Trophoblast cell (in vitro differentiated cells and primary cell): ENCODE measurements at regions not wholly inside any gene's neighbourhood (a gene's known extent, or its start where the extent isn't known, plus 50 kb on each side); places are given as distances from the start of the nearest gene placed in this dataset.

Experiments used
- DNase-seq, 2 donors: peaks; one replicate each; pipeline ENCODE4 v3.0.0-alpha.2; 2016
- H2AFZ ChIP-seq: 2 replicates; pipeline ENCODE4 v1.6.1; 2013; ENCODE audit warnings: low read length, moderate library complexity, mild to moderate bottlenecking; ENCODE audit not compliant: insufficient read depth, poor library complexity
- H2AK5ac ChIP-seq: 2 replicates; pipeline ENCODE4 v1.6.1; 2013; ENCODE audit warnings: mild to moderate bottlenecking, low read length
- H2BK120ac ChIP-seq: 2 replicates; pipeline ENCODE4 v1.6.1; 2013; ENCODE audit warnings: low read length, mild to moderate bottlenecking, moderate library complexity; ENCODE audit not compliant: insufficient read depth, poor library complexity
- H2BK12ac ChIP-seq: 2 replicates; pipeline ENCODE4 v1.6.1; 2013; ENCODE audit warnings: mild to moderate bottlenecking, low read length, moderate library complexity
- H2BK5ac ChIP-seq: 2 replicates; pipeline ENCODE4 v1.6.1; 2013; ENCODE audit warnings: low read length, low read depth, moderate library complexity, mild to moderate bottlenecking; ENCODE audit not compliant: poor library complexity
- H3K14ac ChIP-seq: 2 replicates; pipeline ENCODE4 v1.6.1; 2013; ENCODE audit warnings: mild to moderate bottlenecking, low read length
- H3K18ac ChIP-seq: 2 replicates; pipeline ENCODE4 v1.6.1; 2013; ENCODE audit warnings: mild to moderate bottlenecking, low read length
- H3K23ac ChIP-seq: 2 replicates; pipeline ENCODE4 v1.6.1; 2013; ENCODE audit warnings: low read length
- H3K27ac ChIP-seq: 2 replicates; pipeline ENCODE4 v1.5.1; 2013; ENCODE audit warnings: low read depth, mild to moderate bottlenecking, inconsistent platforms, low read length, moderate library complexity
- H3K27me3 ChIP-seq: 2 replicates; pipeline ENCODE4 v1.6.1; 2013; ENCODE audit warnings: inconsistent platforms, mild to moderate bottlenecking, low read length, moderate library complexity; ENCODE audit not compliant: insufficient read depth
- H3K36me3 ChIP-seq, 2 experiments: 1 replicate in 1 of 2; 2 replicates in 1 of 2; pipeline ENCODE4 v1.6.1; 2013; ENCODE audit warnings: low read length in 2 of 2, mild to moderate bottlenecking in 2 of 2, moderate library complexity in 1 of 2; ENCODE audit not compliant: insufficient read depth in 2 of 2, control insufficient read depth in 1 of 2
- H3K4ac ChIP-seq: 2 replicates; pipeline ENCODE4 v1.6.1; 2013; ENCODE audit warnings: low read depth, mild to moderate bottlenecking, low read length, moderate library complexity
- H3K4me1 ChIP-seq, 2 experiments: 1 replicate in 1 of 2; 2 replicates in 1 of 2; pipeline ENCODE4 v1.6.1; 2013; ENCODE audit warnings: low read length in 2 of 2, mild to moderate bottlenecking in 2 of 2, moderate library complexity in 1 of 2; ENCODE audit not compliant: insufficient read depth in 2 of 2, control insufficient read depth in 1 of 2
- H3K4me2 ChIP-seq: 2 replicates; pipeline ENCODE4 v1.6.1; 2013; ENCODE audit warnings: inconsistent platforms, mild to moderate bottlenecking, low read length, moderate library complexity
- H3K4me3 ChIP-seq: 2 replicates; pipeline ENCODE4 v1.5.1; 2013; ENCODE audit warnings: mild to moderate bottlenecking, low read depth, low read length, inconsistent platforms
- H3K79me1 ChIP-seq: one replicate; pipeline ENCODE4 v1.6.1; 2013; ENCODE audit warnings: low read length
- H3K79me2 ChIP-seq: 2 replicates; pipeline ENCODE4 v1.6.1; 2013; ENCODE audit warnings: low read length, mild to moderate bottlenecking; ENCODE audit not compliant: control insufficient read depth, insufficient read depth, poor library complexity
- H3K9ac ChIP-seq: 2 replicates; pipeline ENCODE4 v1.6.1; 2013; ENCODE audit warnings: mild to moderate bottlenecking, low read length
- H3K9me3 ChIP-seq: 2 replicates; pipeline ENCODE4 v1.6.1; 2013; ENCODE audit warnings: low read depth, mild to moderate bottlenecking, control low read depth, inconsistent platforms, low read length; ENCODE audit not compliant: insufficient read depth
- H4K12ac ChIP-seq: 2 replicates; pipeline ENCODE4 v1.6.1; 2013; ENCODE audit warnings: low read depth, mild to moderate bottlenecking, low read length, moderate library complexity
- H4K8ac ChIP-seq: 2 replicates; pipeline ENCODE4 v1.6.1; 2013; ENCODE audit warnings: low read depth, mild to moderate bottlenecking, low read length, moderate library complexity
- H4K91ac ChIP-seq: one replicate; pipeline ENCODE4 v1.6.1; 2013; ENCODE audit warnings: low read depth, mild to moderate bottlenecking, low read length, moderate library complexity
- WGBS: extraction: QIAGEN DNeasy Blood & Tissue Kit; methylation state at CpG from one replicate; pipeline ENCODE4 v1.1.7; 2013; ENCODE audit warnings: missing lambda C conversion rate; ENCODE audit not compliant: insufficient read length, insufficient coverage; ENCODE audit errors: extremely low coverage; 5-methylcytosine and 5-hydroxymethylcytosine counted together

DNA sequence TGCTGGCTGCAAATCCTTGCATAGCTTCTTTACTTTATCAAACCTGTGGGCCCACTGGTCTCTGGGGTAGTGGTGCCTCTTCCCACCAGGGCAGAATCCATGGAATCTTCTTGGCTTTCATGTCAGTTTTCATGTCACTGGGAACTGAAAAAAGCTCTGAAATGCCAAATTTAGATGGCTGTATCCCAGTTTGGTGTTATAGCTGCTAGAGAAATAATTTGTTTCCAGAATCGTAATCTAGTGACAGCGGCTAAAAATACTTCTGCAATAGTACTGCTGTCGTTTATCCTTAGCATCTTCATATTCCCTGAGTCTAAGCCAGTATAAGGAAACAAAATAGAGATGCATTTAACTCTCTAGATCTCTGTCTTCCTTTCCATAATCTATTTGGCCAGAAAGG is 983.4 kb upstream of the FAT3 start:
- H4K12ac ChIP-seq: no peak overlapping the region
- no peak overlapping the region for H3K23ac ChIP-seq
- no peak overlapping the region for H2BK120ac ChIP-seq
- no peak overlapping the region for H3K4ac ChIP-seq
- H2BK12ac ChIP-seq: no peak overlapping the region
- H3K9ac ChIP-seq: no peak overlapping the region
- DNase-seq: no peak
- no peak overlapping the region for H3K4me2 ChIP-seq
- no peak overlapping the region for H4K91ac ChIP-seq
- H3K14ac ChIP-seq: no peak overlapping the region
- no peak overlapping the region for H3K18ac ChIP-seq
- no peak overlapping the region for H4K8ac ChIP-seq
- H2AK5ac ChIP-seq: no peak overlapping the region
- no peak overlapping the region for H3K27ac ChIP-seq
- no peak overlapping the region for H3K4me3 ChIP-seq
- no peaks in the 10 kb centered on the region for H3K79me2 ChIP-seq
- no CpG with 5 or more reads among the region's 3 CpGs for WGBS
- no peaks in the 10 kb centered on the region for H3K9me3 ChIP-seq
- H3K79me1 ChIP-seq: no peaks in the 10 kb centered on the region
- no peak overlapping the region for H2AFZ ChIP-seq
- no peaks in the 10 kb centered on the region for H3K36me3 ChIP-seq
- H3K27me3 ChIP-seq: no peaks in the 10 kb centered on the region
- no peak overlapping the region for H2BK5ac ChIP-seq
- H3K4me1 ChIP-seq: no peaks in the 10 kb centered on the region

DNA sequence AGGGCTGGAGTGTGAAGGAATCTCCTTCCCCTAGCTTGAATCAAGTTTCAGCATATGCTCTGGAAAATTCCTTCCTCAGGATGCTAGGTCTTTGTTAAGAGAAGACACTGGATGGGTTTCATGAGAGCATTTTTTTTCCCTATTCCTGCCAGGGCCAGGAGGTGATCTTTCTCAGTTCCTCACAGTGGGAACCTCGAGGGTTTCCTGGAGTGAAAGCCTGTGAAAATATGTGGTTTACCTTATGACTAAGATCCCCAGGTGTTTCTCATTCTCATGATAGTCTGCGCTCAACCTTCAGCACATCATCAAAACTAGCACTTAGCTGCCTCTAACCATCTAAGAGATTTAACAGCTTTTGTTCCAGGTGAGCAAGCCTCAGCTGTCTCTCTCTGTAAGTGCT is 985.3 kb upstream of the FAT3 start:
- H2BK120ac ChIP-seq: no peak overlapping the region
- H4K91ac ChIP-seq: no peak overlapping the region
- H2AK5ac ChIP-seq: no peak overlapping the region
- no peak for DNase-seq
- no peak overlapping the region for H3K18ac ChIP-seq
- no peak overlapping the region for H2AFZ ChIP-seq
- no CpG with 5 or more reads among the region's 2 CpGs for WGBS
- H4K12ac ChIP-seq: no peak overlapping the region
- H3K27me3 ChIP-seq: no peaks in the 10 kb centered on the region
- no peaks in the 10 kb centered on the region for H3K79me1 ChIP-seq
- no peaks in the 10 kb centered on the region for H3K36me3 ChIP-seq
- no peaks in the 10 kb centered on the region for H3K9me3 ChIP-seq
- H2BK5ac ChIP-seq: no peak overlapping the region
- H3K79me2 ChIP-seq: no peaks in the 10 kb centered on the region
- no peak overlapping the region for H2BK12ac ChIP-seq
- H3K4me1 ChIP-seq: no peaks in the 10 kb centered on the region
- no peak overlapping the region for H3K4ac ChIP-seq
- no peak overlapping the region for H4K8ac ChIP-seq
- H3K4me2 ChIP-seq: no peak overlapping the region
- no peak overlapping the region for H3K9ac ChIP-seq
- H3K4me3 ChIP-seq: no peak overlapping the region
- H3K27ac ChIP-seq: no peak overlapping the region
- no peak overlapping the region for H3K14ac ChIP-seq
- H3K23ac ChIP-seq: no peak overlapping the region

DNA sequence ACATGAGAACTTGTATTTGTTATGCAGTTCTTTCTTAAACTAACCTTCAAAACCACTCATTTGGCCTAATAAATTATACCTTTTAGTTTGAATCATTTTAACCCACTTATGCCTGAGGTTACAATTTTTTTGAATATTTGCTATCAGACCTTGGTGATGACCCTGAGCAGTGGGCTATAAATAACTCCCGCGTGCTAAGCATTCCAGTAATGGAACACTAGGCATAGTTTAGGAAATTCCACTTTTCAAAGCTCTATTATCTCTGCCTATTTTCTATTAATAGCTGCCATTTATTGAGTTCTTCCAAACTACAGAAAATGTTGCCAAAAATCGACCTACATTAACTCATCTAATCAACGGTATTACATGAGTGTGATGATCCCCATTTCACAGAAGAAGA is 993.4 kb upstream of the FAT3 start:
- Histone ChIP-seq H2AFZ (no peak overlapping the region), H3K27ac (peak overlapping the region; percentile 15), H3K14ac (no peak overlapping the region), H3K18ac (no peak overlapping the region), H4K8ac (no peak overlapping the region), H3K4me1 (no peaks in the 10 kb centered on the region), H3K9me3 (no peaks in the 10 kb centered on the region), H3K9ac (no peak overlapping the region), H3K79me1 (no peaks in the 10 kb centered on the region), H3K4me2 (no peak overlapping the region), H4K91ac (no peak overlapping the region), H3K79me2 (no peaks in the 10 kb centered on the region), H2BK5ac (no peak overlapping the region), H2BK120ac (no peak overlapping the region), H3K36me3 (no peaks in the 10 kb centered on the region), H4K12ac (no peak overlapping the region), H2BK12ac (no peak overlapping the region), H3K4me3 (no peak overlapping the region), H3K23ac (no peak overlapping the region), H3K4ac (no peak overlapping the region), H2AK5ac (no peak overlapping the region), H3K27me3 (no peaks in the 10 kb centered on the region)
- DNase-seq: peak; percentile 4 to 37
- WGBS: no CpG with 5 or more reads among the region's 4 CpGs

DNA sequence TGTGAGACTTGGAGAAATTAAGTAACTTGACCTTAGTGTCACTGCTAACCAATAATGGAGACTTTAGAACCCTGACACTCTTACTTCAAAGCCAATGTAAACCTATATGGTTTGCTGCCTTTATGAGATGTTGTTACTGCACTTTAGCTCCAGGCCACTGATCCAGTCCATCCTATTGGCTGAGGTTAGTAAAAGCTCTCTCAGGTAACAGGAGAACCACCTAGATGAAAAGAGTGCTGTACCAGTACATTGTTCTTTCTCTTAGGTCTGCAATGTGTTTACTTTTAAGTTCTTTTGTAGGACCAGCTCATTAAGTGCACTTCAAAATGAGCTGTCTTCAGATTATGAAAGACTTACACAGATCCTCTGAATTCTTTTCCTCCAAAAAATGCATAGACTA is 994.0 kb upstream of the FAT3 start:
- H3K4me1 ChIP-seq: no peaks in the 10 kb centered on the region
- peak in 1 of 2 donors; percentile 47 for DNase-seq
- H3K9me3 ChIP-seq: no peaks in the 10 kb centered on the region
- H2AFZ ChIP-seq: no peak overlapping the region
- H3K4me3 ChIP-seq: no peak overlapping the region
- H3K9ac ChIP-seq: no peak overlapping the region
- no peak overlapping the region for H4K91ac ChIP-seq
- no peak overlapping the region for H3K23ac ChIP-seq
- no peak overlapping the region for H3K4me2 ChIP-seq
- H4K8ac ChIP-seq: no peak overlapping the region
- H2BK5ac ChIP-seq: no peak overlapping the region
- H3K36me3 ChIP-seq: no peaks in the 10 kb centered on the region
- no peaks in the 10 kb centered on the region for H3K79me1 ChIP-seq
- H3K18ac ChIP-seq: no peak overlapping the region
- no peak overlapping the region for H2AK5ac ChIP-seq
- H3K4ac ChIP-seq: no peak overlapping the region
- no peak overlapping the region for H3K27ac ChIP-seq
- no peak overlapping the region for H2BK12ac ChIP-seq
- no peak overlapping the region for H2BK120ac ChIP-seq
- no peak overlapping the region for H3K14ac ChIP-seq
- no peaks in the 10 kb centered on the region for H3K27me3 ChIP-seq
- no peak overlapping the region for H4K12ac ChIP-seq
- no peaks in the 10 kb centered on the region for H3K79me2 ChIP-seq

DNA sequence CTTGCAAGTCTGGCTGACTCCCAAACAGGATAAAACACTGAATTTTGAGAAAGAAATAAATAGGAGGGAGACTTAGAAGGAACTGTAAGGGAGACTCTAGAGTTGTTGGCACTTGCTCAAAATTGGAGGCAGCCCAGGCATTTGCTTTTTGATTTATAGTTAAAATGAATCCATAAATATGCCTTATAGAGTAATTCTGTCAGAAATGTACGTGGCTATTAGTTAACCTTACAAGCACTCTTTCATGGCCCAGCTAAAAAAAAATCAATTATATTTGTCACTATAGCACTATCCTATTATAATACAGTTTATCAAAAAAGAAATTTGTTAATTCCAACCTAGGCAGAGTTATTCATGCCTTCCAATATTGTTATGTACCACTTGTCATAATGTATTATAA is 1000.0 kb upstream of the CHORDC1 start:
- no peaks in the 10 kb centered on the region for H3K79me2 ChIP-seq
- DNase-seq: no peak
- H3K4me3 ChIP-seq: no peak overlapping the region
- no peak overlapping the region for H3K27ac ChIP-seq
- H3K27me3 ChIP-seq: no peaks in the 10 kb centered on the region
- no peaks in the 10 kb centered on the region for H3K36me3 ChIP-seq
- H3K4me2 ChIP-seq: no peak overlapping the region
- H3K23ac ChIP-seq: no peak overlapping the region
- H3K9ac ChIP-seq: no peak overlapping the region
- H4K8ac ChIP-seq: no peak overlapping the region
- no peak overlapping the region for H2AFZ ChIP-seq
- H3K9me3 ChIP-seq: no peaks in the 10 kb centered on the region
- H3K79me1 ChIP-seq: no peaks in the 10 kb centered on the region
- H2BK12ac ChIP-seq: no peak overlapping the region
- no peak overlapping the region for H2BK5ac ChIP-seq
- H4K12ac ChIP-seq: no peak overlapping the region
- no peak overlapping the region for H2AK5ac ChIP-seq
- H2BK120ac ChIP-seq: no peak overlapping the region
- H4K91ac ChIP-seq: no peak overlapping the region
- H3K4me1 ChIP-seq: no peaks in the 10 kb centered on the region
- no peak overlapping the region for H3K4ac ChIP-seq
- no peak overlapping the region for H3K14ac ChIP-seq
- no CpG with 5 or more reads among the region's 1 CpG for WGBS
- no peak overlapping the region for H3K18ac ChIP-seq
